WI38 (cell line): ENCODE measurements at regions not wholly inside any gene's neighbourhood (a gene's known extent, or its start where the extent isn't known, plus 50 kb on each side); places are given as distances from the start of the nearest gene placed in this dataset.
A peak's percentile ranks its signal among the peaks of the same experiment; 100 is the strongest.
"Not testable (repeated sequence)": the region's sequence is repeated elsewhere in the genome, so short reads cannot be mapped to it uniquely, and the experiment has no call there.

Experiments
- H3K4me3 ChIP-seq: 2 replicates; pipeline ENCODE4 v1.5.1; 2011; ENCODE audit warnings: low read depth, mild to moderate bottlenecking, control low read depth, low read length
- CTCF ChIP-seq: IDR thresholded peaks from 2 replicates; pipeline ENCODE4 v1.5.1; 2012; ENCODE audit warnings: low read depth, mild to moderate bottlenecking, control low read depth, low read length

GRCh38 chr6:74577619-74578018 lies 628.2 kb downstream of the COL12A1 start:
- no peak overlapping the region for H3K4me3 ChIP-seq
- TF ChIP-seq CTCF = no peak

- H3K4me3 ChIP-seq = no peak overlapping the region
- TF ChIP-seq CTCF = peak; percentile 42; the same call in 1 of the 2 replicates
Measured at GRCh38 chr6:74574794-74575193, 631.1 kb downstream of the COL12A1 start.

GRCh38 chr6:74573613-74574012 lies 632.2 kb downstream of the COL12A1 start:
- no peak overlapping the region for H3K4me3 ChIP-seq
- no peak for TF ChIP-seq CTCF

GRCh38 chr6:74570044-74570443 lies 635.8 kb downstream of the COL12A1 start:
- TF ChIP-seq CTCF = no peak
- H3K4me3 ChIP-seq = no peak overlapping the region

GRCh38 chr6:74568861-74569260 lies 637.0 kb downstream of the COL12A1 start:
- no peak overlapping the region for H3K4me3 ChIP-seq
- no peak for TF ChIP-seq CTCF

GRCh38 chr6:74567923-74568290 lies 637.9 kb downstream of the COL12A1 start:
- H3K4me3 ChIP-seq = not testable (repeated sequence)

- no peak for TF ChIP-seq CTCF
Measured at GRCh38 chr6:74567281-74567922, 638.5 kb downstream of the COL12A1 start.

GRCh38 chr6:74557236-74557635 lies 648.6 kb downstream of the COL12A1 start:
- no peak for TF ChIP-seq CTCF
- H3K4me3 ChIP-seq = no peak overlapping the region

More at GRCh38 chr6:74567281-74567922, 638.5 kb downstream of the COL12A1 start:
- H3K4me3 ChIP-seq = no peak overlapping the region
